Mesendoderm (in vitro differentiated cells): ENCODE measurements at regions not wholly inside any gene's neighbourhood (a gene's known extent, or its start where the extent isn't known, plus 50 kb on each side); places are given as distances from the start of the nearest gene placed in this dataset.

ENCODE experiments used
- DNase-seq: peaks from one replicate; pipeline ENCODE4 v3.0.0; 2013
- H2AK5ac ChIP-seq: 2 replicates; pipeline ENCODE4 v1.6.1; 2013; ENCODE audit warnings: low read length, inconsistent platforms
- H2BK120ac ChIP-seq: 2 replicates; pipeline ENCODE4 v1.6.1; 2013; ENCODE audit warnings: low read depth, mild to moderate bottlenecking, low read length, moderate library complexity, mixed read lengths
- H2BK15ac ChIP-seq: replicated peaks from 2 replicates; pipeline ENCODE4 v1.6.1; 2013; ENCODE audit warnings: low read depth, mild to moderate bottlenecking, moderate library complexity
- H2BK5ac ChIP-seq: 2 replicates; pipeline ENCODE4 v1.6.1; 2013; ENCODE audit warnings: low read length, inconsistent platforms
- H3K18ac ChIP-seq: 2 replicates; pipeline ENCODE4 v1.6.1; 2013; ENCODE audit warnings: mild to moderate bottlenecking, low read length, mixed read lengths
- H3K23ac ChIP-seq: one replicate; pipeline ENCODE4 v1.6.1; 2013; ENCODE audit warnings: low read length
- H3K27ac ChIP-seq: 2 replicates; pipeline ENCODE4 v1.5.1; 2013; ENCODE audit warnings: low read depth, mild to moderate bottlenecking, inconsistent platforms, low read length, moderate library complexity
- H3K27me3 ChIP-seq: 2 replicates; pipeline ENCODE4 v1.6.1; 2013; ENCODE audit warnings: low read length, control low read depth, mild to moderate bottlenecking, inconsistent platforms; ENCODE audit not compliant: insufficient read depth, poor library complexity
- H3K36me3 ChIP-seq: 2 replicates; pipeline ENCODE4 v1.6.1; 2013; ENCODE audit warnings: low read length, inconsistent platforms; ENCODE audit not compliant: control insufficient read depth, insufficient read depth
- H3K4ac ChIP-seq: one replicate; pipeline ENCODE4 v1.6.1; 2013; ENCODE audit warnings: low read depth, mild to moderate bottlenecking, low read length, moderate library complexity
- H3K4me1 ChIP-seq: 2 replicates; pipeline ENCODE4 v1.6.1; 2013; ENCODE audit warnings: low read depth, low read length, inconsistent platforms; ENCODE audit not compliant: control insufficient read depth
- H3K4me2 ChIP-seq: 2 replicates; pipeline ENCODE4 v1.6.1; 2013; ENCODE audit warnings: low read length
- H3K4me3 ChIP-seq: 2 replicates; pipeline ENCODE4 v1.5.1; 2013; ENCODE audit warnings: mild to moderate bottlenecking, low read length
- H3K56ac ChIP-seq: one replicate; pipeline ENCODE4 v1.6.1; 2013; ENCODE audit warnings: low read length
- H3K79me1 ChIP-seq: 2 replicates; pipeline ENCODE4 v1.6.1; 2013; ENCODE audit warnings: low read length, inconsistent platforms
- H3K79me2 ChIP-seq: 2 replicates; pipeline ENCODE4 v1.6.1; 2013; ENCODE audit warnings: mild to moderate bottlenecking, low read length; ENCODE audit not compliant: control insufficient read depth, insufficient read depth
- H3K9ac ChIP-seq: 2 replicates; pipeline ENCODE4 v1.6.1; 2013; ENCODE audit warnings: low read length, inconsistent platforms
- H4K5ac ChIP-seq: one replicate; pipeline ENCODE4 v1.6.1; 2013; ENCODE audit warnings: low read length
- H4K8ac ChIP-seq: one replicate; pipeline ENCODE4 v1.6.1; 2013; ENCODE audit warnings: low read depth, mild to moderate bottlenecking, control low read depth, low read length, moderate library complexity
- WGBS: extraction: QIAGEN DNeasy Blood & Tissue Kit; methylation state at CpG from one replicate; pipeline ENCODE4 v1.1.7; 2013; ENCODE audit warnings: low lambda C conversion rate, missing lambda C conversion rate; ENCODE audit not compliant: insufficient coverage; ENCODE audit errors: extremely low coverage; 5-methylcytosine and 5-hydroxymethylcytosine counted together

GRCh38 chr16:55221836-55222235 lies 102.2 kb upstream of the IRX6 start:
- Histone ChIP-seq H3K4me2 (no peak overlapping the region), H3K18ac (no peak overlapping the region), H2BK120ac (no peak overlapping the region), H3K23ac (no peak overlapping the region), H3K56ac (no peak overlapping the region), H3K4me1 (no peaks in the 10 kb centered on the region), H4K8ac (no peak overlapping the region), H3K4me3 (no peak overlapping the region), H3K79me2 (no peaks in the 10 kb centered on the region), H3K27me3 (no peaks in the 10 kb centered on the region), H4K5ac (no peak overlapping the region), H2BK5ac (no peak overlapping the region), H3K4ac (no peak overlapping the region), H3K9ac (no peak overlapping the region), H2BK15ac (no peak overlapping the region), H2AK5ac (no peak overlapping the region), H3K27ac (no peak overlapping the region), H3K79me1 (no peaks in the 10 kb centered on the region), H3K36me3 (no peaks in the 10 kb centered on the region)
- DNase-seq, result no peak
- WGBS, result no CpG with 5 or more reads among the region's 3 CpGs

GRCh38 chr16:55222486-55222885 lies 101.5 kb upstream of the IRX6 start:
- Histone ChIP-seq H2BK15ac (no peak overlapping the region), H2BK5ac (no peak overlapping the region), H3K23ac (no peak overlapping the region), H4K5ac (no peak overlapping the region), H3K4me2 (no peak overlapping the region), H3K9ac (no peak overlapping the region), H3K79me2 (no peaks in the 10 kb centered on the region), H3K27ac (no peak overlapping the region), H4K8ac (no peak overlapping the region), H3K18ac (no peak overlapping the region), H3K56ac (no peak overlapping the region), H3K4me1 (no peaks in the 10 kb centered on the region), H3K36me3 (no peaks in the 10 kb centered on the region), H3K27me3 (no peaks in the 10 kb centered on the region), H2BK120ac (no peak overlapping the region), H2AK5ac (no peak overlapping the region), H3K4ac (no peak overlapping the region), H3K4me3 (no peak overlapping the region), H3K79me1 (no peaks in the 10 kb centered on the region)
- no peak for DNase-seq
- WGBS, result no CpG with 5 or more reads among the region's 7 CpGs

DNA sequence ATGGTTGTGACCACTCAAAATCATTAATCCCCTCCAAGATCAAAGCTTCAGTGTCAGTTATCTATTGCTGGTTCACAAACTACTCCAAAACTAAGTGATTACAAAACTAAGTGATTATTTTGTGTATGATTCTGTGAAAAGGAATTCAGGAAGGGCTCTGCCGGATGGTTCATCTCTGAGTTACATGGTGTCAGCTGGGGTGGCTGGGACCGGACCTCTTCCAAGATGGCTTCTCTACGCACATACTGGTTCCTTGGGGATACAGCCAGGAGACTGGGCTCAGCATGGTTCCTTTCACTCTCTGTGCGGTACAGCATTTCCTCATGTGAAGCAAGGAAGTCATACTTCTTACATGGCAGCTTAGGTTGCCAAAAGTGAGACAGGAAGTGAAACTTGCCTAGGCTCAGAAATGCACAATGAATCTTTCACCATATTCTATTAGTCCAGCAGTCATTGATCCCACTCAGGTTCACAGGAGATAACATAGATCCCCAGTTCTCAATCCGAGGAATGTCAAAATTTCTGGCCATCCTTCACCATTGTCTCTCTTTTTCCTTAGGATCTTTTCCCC lies 97.9 kb upstream of the IRX6 start:
- Histone ChIP-seq H2BK5ac (no peak overlapping the region), H3K79me2 (no peaks in the 10 kb centered on the region), H3K36me3 (no peaks in the 10 kb centered on the region), H2BK120ac (no peak overlapping the region), H3K23ac (no peak overlapping the region), H3K27me3 (no peaks in the 10 kb centered on the region), H2BK15ac (no peak overlapping the region), H3K4ac (no peak overlapping the region), H4K8ac (no peak overlapping the region), H3K27ac (no peak overlapping the region), H3K4me1 (no peaks in the 10 kb centered on the region), H3K4me3 (no peak overlapping the region), H3K18ac (no peak overlapping the region), H3K9ac (no peak overlapping the region), H4K5ac (no peak overlapping the region), H3K79me1 (no peaks in the 10 kb centered on the region), H3K56ac (no peak overlapping the region), H2AK5ac (no peak overlapping the region), H3K4me2 (no peak overlapping the region)
- DNase-seq, result no peak
- WGBS, result no CpG with 5 or more reads among the region's 5 CpGs

DNA sequence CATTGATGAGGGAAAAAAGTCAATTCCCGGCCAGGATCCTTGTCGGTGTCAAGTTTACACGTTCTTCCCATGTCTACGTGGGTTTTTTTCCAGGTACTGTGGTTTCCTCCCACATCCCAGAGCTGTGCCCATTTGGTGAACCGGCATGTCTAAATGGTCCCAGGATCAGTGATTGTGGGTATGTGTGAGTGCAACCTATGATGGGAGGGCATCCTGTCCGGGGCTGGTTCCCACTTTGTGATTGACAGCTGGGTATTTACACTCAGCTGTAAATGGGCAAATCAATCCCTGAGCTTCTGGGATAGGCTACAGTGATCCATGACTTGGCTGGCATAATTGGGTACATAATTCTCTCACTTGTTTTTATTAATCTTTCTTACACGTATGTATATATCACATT lies 91.2 kb upstream of the IRX6 start:
- no peak overlapping the region for H3K9ac ChIP-seq
- no peaks in the 10 kb centered on the region for H3K27me3 ChIP-seq
- no peak overlapping the region for H2AK5ac ChIP-seq
- no peak overlapping the region for H3K23ac ChIP-seq
- H3K4me1 ChIP-seq, result no peaks in the 10 kb centered on the region
- no peak overlapping the region for H3K18ac ChIP-seq
- no peak overlapping the region for H3K27ac ChIP-seq
- no peak overlapping the region for H4K8ac ChIP-seq
- H3K4me2 ChIP-seq, result no peak overlapping the region
- no peak overlapping the region for H2BK120ac ChIP-seq
- no peak overlapping the region for H2BK15ac ChIP-seq
- H3K4me3 ChIP-seq, result no peak overlapping the region
- H2BK5ac ChIP-seq, result no peak overlapping the region
- no peaks in the 10 kb centered on the region for H3K36me3 ChIP-seq
- H3K79me2 ChIP-seq, result no peaks in the 10 kb centered on the region
- no CpG with 5 or more reads among the region's 7 CpGs for WGBS
- no peak overlapping the region for H3K4ac ChIP-seq
- H3K79me1 ChIP-seq, result no peaks in the 10 kb centered on the region
- no peak for DNase-seq
- no peak overlapping the region for H3K56ac ChIP-seq
- H4K5ac ChIP-seq, result no peak overlapping the region

GRCh38 chr16:55233464-55233863 lies 90.5 kb upstream of the IRX6 start:
- Histone ChIP-seq H3K4me1 (no peaks in the 10 kb centered on the region), H4K5ac (no peak overlapping the region), H3K56ac (no peak overlapping the region), H3K79me2 (no peaks in the 10 kb centered on the region), H3K4me2 (no peak overlapping the region), H3K79me1 (no peaks in the 10 kb centered on the region), H2AK5ac (no peak overlapping the region), H3K18ac (no peak overlapping the region), H3K4me3 (no peak overlapping the region), H3K4ac (no peak overlapping the region), H4K8ac (no peak overlapping the region), H3K27ac (no peak overlapping the region), H2BK5ac (no peak overlapping the region), H2BK15ac (no peak overlapping the region), H2BK120ac (no peak overlapping the region), H3K27me3 (no peaks in the 10 kb centered on the region), H3K9ac (no peak overlapping the region), H3K36me3 (no peaks in the 10 kb centered on the region), H3K23ac (no peak overlapping the region)
- DNase-seq, result no peak
- WGBS, result no CpG with 5 or more reads among the region's 1 CpG

DNA sequence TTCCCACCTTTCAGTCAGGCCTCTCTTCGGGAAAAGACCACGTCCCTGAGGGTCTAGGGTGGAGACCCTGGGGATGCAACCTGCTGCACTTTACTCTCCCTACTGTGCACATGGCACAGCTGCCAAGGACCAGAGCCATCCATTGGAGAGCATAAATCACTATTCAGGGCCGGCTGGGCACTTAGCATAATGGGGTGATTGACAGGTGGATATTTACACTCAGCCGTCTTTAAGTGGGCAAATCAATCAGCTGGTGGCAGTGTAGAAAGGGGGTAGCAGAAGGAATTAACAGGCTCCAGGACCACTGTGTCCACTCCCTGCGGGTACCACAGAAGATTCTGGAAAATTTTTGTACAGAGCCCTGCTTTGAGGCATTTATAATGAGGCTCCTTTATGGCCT lies 87.3 kb upstream of the IRX6 start:
- no peak overlapping the region for H3K4me2 ChIP-seq
- H4K8ac ChIP-seq, result no peak overlapping the region
- no peak for DNase-seq
- H3K18ac ChIP-seq, result no peak overlapping the region
- H2BK120ac ChIP-seq, result no peak overlapping the region
- H2BK15ac ChIP-seq, result no peak overlapping the region
- no peaks in the 10 kb centered on the region for H3K79me1 ChIP-seq
- H2BK5ac ChIP-seq, result no peak overlapping the region
- no peaks in the 10 kb centered on the region for H3K4me1 ChIP-seq
- no CpG with 5 or more reads among the region's 5 CpGs for WGBS
- H3K36me3 ChIP-seq, result no peaks in the 10 kb centered on the region
- no peak overlapping the region for H3K56ac ChIP-seq
- no peaks in the 10 kb centered on the region for H3K79me2 ChIP-seq
- H3K4ac ChIP-seq, result no peak overlapping the region
- no peak overlapping the region for H3K23ac ChIP-seq
- H2AK5ac ChIP-seq, result no peak overlapping the region
- H3K27ac ChIP-seq, result no peak overlapping the region
- H3K27me3 ChIP-seq, result no peaks in the 10 kb centered on the region
- H3K9ac ChIP-seq, result no peak overlapping the region
- no peak overlapping the region for H4K5ac ChIP-seq
- H3K4me3 ChIP-seq, result no peak overlapping the region
